ENCODE measurements at regions not wholly inside any gene's neighbourhood (a gene's known extent, or its start where the extent isn't known, plus 50 kb on each side); places are given as distances from the start of the nearest gene placed in this dataset.

DNA sequence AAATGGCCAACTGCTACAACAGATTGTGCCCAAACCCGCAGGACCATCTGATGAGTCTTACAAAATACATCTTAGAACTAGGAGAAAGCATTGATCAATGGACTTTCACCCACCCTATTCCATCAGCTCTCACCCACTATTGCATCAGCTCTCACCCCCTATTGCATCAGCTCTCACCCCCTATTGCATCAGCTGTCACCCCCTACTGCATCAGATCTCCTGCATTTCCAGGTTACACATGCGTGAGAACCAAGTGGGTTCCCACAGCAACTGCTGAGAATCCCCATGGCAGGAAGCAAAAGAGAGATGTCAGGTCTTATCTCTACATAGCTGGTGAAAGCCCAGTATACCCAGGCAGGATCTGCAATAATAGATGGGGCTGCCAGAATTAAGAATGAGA is 533.5 kb downstream of the LTN1 start:
- Histone ChIP-seq H3K9me3 (replicated peaks; ENCODE audit: control insufficient read depth, insufficient read depth, low read depth, low read length) (peaks cover 2% of the 10 kb centered on the region; the same call in 1 of the 2 replicates), H4K20me1 (replicated peaks; ENCODE audit: control insufficient read depth, insufficient read depth, low read length) (no peaks in the 10 kb centered on the region), H2AFZ (ENCODE audit: low read depth, low read length) (no peak overlapping the region), H3K4me1 (replicated peaks in 1 of 2; ENCODE audit: control insufficient read depth in 2 of 2, insufficient read depth in 2 of 2, low read length in 2 of 2) (no peaks in the 10 kb centered on the region), H3K36me3 (ENCODE audit: control insufficient read depth, insufficient read depth, low read length) (no peaks in the 10 kb centered on the region), H3K27me3 (ENCODE audit: control insufficient read depth in 2 of 2, insufficient read depth in 2 of 2, low read length in 2 of 2) (no peaks in the 10 kb centered on the region), H3K4me3 (no peak overlapping the region), H3K79me2 (ENCODE audit: control insufficient read depth, insufficient read depth, low read length) (no peaks in the 10 kb centered on the region), H3K9ac (ENCODE audit: insufficient read depth in 1 of 2, low read depth in 2 of 2, low read length in 2 of 2) (no peak overlapping the region), H3K4me2 (ENCODE audit: insufficient read depth, low read length) (no peak overlapping the region), H3K27ac (ENCODE audit: extremely low read depth, low read depth, low read length) (no peak overlapping the region), H3K9me1 (ENCODE audit: control insufficient read depth, insufficient read depth, low read length) (no peaks in the 10 kb centered on the region)
- intact Hi-C loops (cut with micrococcal nuclease) (no loop called here), in situ Hi-C loops (cut with MboI) (no loop called here)
- CTCF ChIA-PET (ENCODE audit: low intra/inter-chr PET ratio) = no interaction called here
- DNase-seq (ENCODE audit: extremely low read depth in 1 of 4, low spot score in 3 of 4) = no peak
- whole genome bisulfite sequencing (ENCODE audit: insufficient coverage, low coverage, missing lambda C conversion rate) = 0% methylated on average over 2 of the region's 2 CpGs
- FAIRE-seq = no peak
- POLR2A ChIA-PET = no interaction called here
- ATAC-seq = no peak
- TF ChIP-seq CEBPG (CRISPR knock-in tag; IDR thresholded peaks at IDR 0.05) (0 out of 2 replicates have a peak, but pooled peaks have one; percentile 26), CEBPG (tag; conservative IDR thresholded peaks at IDR 0.05 in 1 of 2, IDR thresholded peaks at IDR 0.05 in 1 of 2) (peak; percentile 92), ADNP (tag; IDR thresholded peaks at IDR 0.05) (no peak), ARID4B (CRISPR knock-in tag; IDR thresholded peaks at IDR 0.05) (no peak), TRIM24 (IDR thresholded peaks at IDR 0.05) (peak; percentile 79 to 84; a peak in 3 of 4 replicates), DIDO1 (tag; IDR thresholded peaks at IDR 0.05; ENCODE audit: low read depth) (no peak), NFXL1 (CRISPR knock-in tag; IDR thresholded peaks at IDR 0.05) (no peak), ATF3 (IDR thresholded peaks at IDR 0.05) (peak; percentile 22; the same call in 1 of the 2 replicates), ATF3 (CRISPR knock-in tag; conservative IDR thresholded peaks at IDR 0.05) (no peak), ZSCAN32 (CRISPR knock-in tag; IDR thresholded peaks at IDR 0.05) (peak; percentile 88)
- TF ChIP-seq, protein P1, sequence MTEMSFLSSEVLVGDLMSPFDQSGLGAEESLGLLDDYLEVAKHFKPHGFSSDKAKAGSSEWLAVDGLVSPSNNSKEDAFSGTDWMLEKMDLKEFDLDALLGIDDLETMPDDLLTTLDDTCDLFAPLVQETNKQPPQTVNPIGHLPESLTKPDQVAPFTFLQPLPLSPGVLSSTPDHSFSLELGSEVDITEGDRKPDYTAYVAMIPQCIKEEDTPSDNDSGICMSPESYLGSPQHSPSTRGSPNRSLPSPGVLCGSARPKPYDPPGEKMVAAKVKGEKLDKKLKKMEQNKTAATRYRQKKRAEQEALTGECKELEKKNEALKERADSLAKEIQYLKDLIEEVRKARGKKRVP (CRISPR knock-in tag; IDR thresholded peaks at IDR 0.05) = peak; percentile 97
- no TSS peak for BruUV-seq (replicated peaks)
